ENCODE measurements at regions not wholly inside any gene's neighbourhood (a gene's known extent, or its start where the extent isn't known, plus 50 kb on each side); places are given as distances from the start of the nearest gene placed in this dataset.

- no peaks in the 10 kb centered on the region for H3K27me3 ChIP-seq (ENCODE audit: control insufficient read depth in 4 of 4, insufficient read depth in 4 of 4, low read length in 3 of 4)
- H3K9me3 ChIP-seq (ENCODE audit: control insufficient read depth in 4 of 4, low read length in 3 of 4) = no peaks in the 10 kb centered on the region
- no peak overlapping the region for H3K9ac ChIP-seq (ENCODE audit: low read depth in 1 of 2, low read length in 2 of 2)
- TF ChIP-seq MAX (IDR thresholded peaks at IDR 0.05) (no peak), SP1 (IDR thresholded peaks at IDR 0.05) (no peak), EGR1 (IDR thresholded peaks at IDR 0.05; ENCODE audit: low read depth in 2 of 2) (no peak), ATF3 (IDR thresholded peaks at IDR 0.05) (no peak), TAF1 (conservative IDR thresholded peaks at IDR 0.05) (no peak), JUND (IDR thresholded peaks at IDR 0.05) (no peak), CTCF (IDR thresholded peaks at IDR 0.05; ENCODE audit: low read depth, low read length, missing input control) (no peak), REST (IDR thresholded peaks at IDR 0.05) (no peak), FOXA1 (IDR thresholded peaks at IDR 0.05) (no peak)
- WGBS = 68% methylated on average over 3 of the region's 3 CpGs
- H3K27ac ChIP-seq (ENCODE audit: low read depth in 1 of 2, low read length in 2 of 2) = no peak overlapping the region
- no peaks in the 10 kb centered on the region for H3K36me3 ChIP-seq (ENCODE audit: control insufficient read depth in 4 of 4, insufficient read depth in 3 of 4, low read depth in 1 of 4, low read length in 3 of 4)
- H3K4me1 ChIP-seq (ENCODE audit: control insufficient read depth in 4 of 4, insufficient read depth in 4 of 4, low read length in 3 of 4) = no peaks in the 10 kb centered on the region
- no peak overlapping the region for H3K4me3 ChIP-seq (ENCODE audit: low read depth in 1 of 3, low read length in 3 of 3)
- DNase-seq (ENCODE audit: low spot score) = no peak
Observed at GRCh38 chr4:127103681-127104115, 529.1 kb upstream of the INTU start.

GRCh38 chr4:127113844-127114362 lies 518.9 kb upstream of the INTU start:
- H3K9me3 ChIP-seq (ENCODE audit: control insufficient read depth in 4 of 4, low read length in 3 of 4) = no peaks in the 10 kb centered on the region
- no peaks in the 10 kb centered on the region for H3K4me1 ChIP-seq (ENCODE audit: control insufficient read depth in 4 of 4, insufficient read depth in 4 of 4, low read length in 3 of 4)
- H3K36me3 ChIP-seq (ENCODE audit: control insufficient read depth in 4 of 4, insufficient read depth in 3 of 4, low read depth in 1 of 4, low read length in 3 of 4) = no peaks in the 10 kb centered on the region
- no peak overlapping the region for H3K27ac ChIP-seq (ENCODE audit: low read depth in 1 of 2, low read length in 2 of 2)
- no peak overlapping the region for H3K9ac ChIP-seq (ENCODE audit: low read depth in 1 of 2, low read length in 2 of 2)
- no peaks in the 10 kb centered on the region for H3K27me3 ChIP-seq (ENCODE audit: control insufficient read depth in 4 of 4, insufficient read depth in 4 of 4, low read length in 3 of 4)
- no peak overlapping the region for H3K4me3 ChIP-seq (ENCODE audit: low read depth in 1 of 3, low read length in 3 of 3)
- DNase-seq (ENCODE audit: low spot score) = no peak
- TF ChIP-seq REST (IDR thresholded peaks at IDR 0.05) (no peak), ATF3 (IDR thresholded peaks at IDR 0.05) (no peak), MAX (IDR thresholded peaks at IDR 0.05) (no peak), CTCF (IDR thresholded peaks at IDR 0.05; ENCODE audit: low read depth, low read length, missing input control) (no peak), RXRA (IDR thresholded peaks at IDR 0.05) (no peak), EGR1 (IDR thresholded peaks at IDR 0.05; ENCODE audit: low read depth in 2 of 2) (no peak), TAF1 (conservative IDR thresholded peaks at IDR 0.05) (no peak), YY1 (IDR thresholded peaks at IDR 0.05) (no peak), JUND (IDR thresholded peaks at IDR 0.05) (no peak), GABPA (IDR thresholded peaks at IDR 0.05 in 1 of 2, conservative IDR thresholded peaks at IDR 0.05 in 1 of 2) (no peak), NR2F2 (IDR thresholded peaks at IDR 0.05) (no peak), SP1 (IDR thresholded peaks at IDR 0.05) (no peak), FOXA2 (IDR thresholded peaks at IDR 0.05) (no peak), HNF4A (conservative IDR thresholded peaks at IDR 0.05) (no peak), ZBTB33 (IDR thresholded peaks at IDR 0.05) (no peak)
